Breast epithelium (tissue), 4 donors: ENCODE measurements at regions not wholly inside any gene's neighbourhood (a gene's known extent, or its start where the extent isn't known, plus 50 kb on each side); places are given as distances from the start of the nearest gene placed in this dataset.

Experiments
- DNase-seq, 2 donors: peaks; one replicate each; pipeline ENCODE4 v3.0.0-alpha.2; 2019; ENCODE audit warnings: low spot score in 2 of 2
- H3K27ac ChIP-seq, 2 donors: fragments of 200-600 bp; sonication (generic) in 1 of 2; one replicate each; pipeline ENCODE4 v1.5.1; 2016 to 2019; ENCODE audit warnings: mild to moderate bottlenecking in 1 of 2
- H3K27me3 ChIP-seq, 2 donors: fragments of 200-600 bp; sonication (generic) in 1 of 2; one replicate each; pipeline versions ENCODE4 v1.5.1 to v1.6.0; 2017 to 2019; ENCODE audit warnings: control low read depth in 1 of 2, mild to moderate bottlenecking in 1 of 2
- H3K36me3 ChIP-seq: fragments of 200-600 bp; one replicate; pipeline ENCODE4 v1.5.1; 2019
- H3K4me1 ChIP-seq, 2 donors: fragments of 200-600 bp; sonication (generic); one replicate each; pipeline ENCODE4 v1.5.1; 2016 to 2019; ENCODE audit warnings: control low read depth in 1 of 2
- H3K4me3 ChIP-seq, 3 donors: fragments of 200-600 bp; sonication (generic); 1 replicate in 2 of 3; 2 replicates in 1 of 3; pipeline ENCODE4 v1.5.1; 2016 to 2019; ENCODE audit warnings: mild to moderate bottlenecking in 3 of 3, moderate library complexity in 2 of 3
- H3K9me3 ChIP-seq, 2 donors: fragments of 200-600 bp; sonication (generic) in 1 of 2; one replicate each; pipeline ENCODE4 v1.5.1; 2016 to 2019; ENCODE audit warnings: control low read depth in 1 of 2
- CTCF ChIP-seq, 3 donors: fragments of 450-650 bp; IDR thresholded peaks; one replicate each; pipeline ENCODE4 v1.5.1; 2016 to 2017; ENCODE audit warnings: antibody characterized with exemption in 3 of 3, mild to moderate bottlenecking in 3 of 3, moderate library complexity in 3 of 3
- POLR2A ChIP-seq: fragments of 450-650 bp; IDR thresholded peaks from one replicate; pipeline ENCODE4 v1.6.1; 2016; ENCODE audit warnings: antibody characterized with exemption, mild to moderate bottlenecking, moderate library complexity
- POLR2AphosphoS5 ChIP-seq, 3 donors: sonication (generic); formaldehyde crosslinking; IDR thresholded peaks; one replicate each; pipeline ENCODE4 v1.6.1; 2017; ENCODE audit warnings: antibody characterized with exemption in 3 of 3
- intact Hi-C: fragments of 100-400 bp; cut with DNase I; formaldehyde crosslinking; loops from one replicate; pipeline ENCODE4 v1.15.1; 2023; ENCODE audit warnings: low total_unique reads

GRCh38 chr4:143273160-143273917 lies 63.3 kb upstream of the GAB1 start:
- Histone ChIP-seq H3K27me3 (no peaks in the 10 kb centered on the region), H3K36me3 (no peaks in the 10 kb centered on the region), H3K27ac (no peak overlapping the region), H3K4me1 (no peaks in the 10 kb centered on the region), H3K9me3 (no peaks in the 10 kb centered on the region), H3K4me3 (no peak overlapping the region)
- TF ChIP-seq CTCF (IDR thresholded peaks at IDR 0.05) (no peak), POLR2A (no peak), POLR2AphosphoS5 (IDR thresholded peaks at IDR 0.05) (no peak)
- intact Hi-C loops: no loop called here
- no peak for DNase-seq

GRCh38 chr4:143280861-143281260 lies 55.8 kb upstream of the GAB1 start:
- Histone ChIP-seq H3K27ac (no peak overlapping the region), H3K4me1 (no peaks in the 10 kb centered on the region), H3K27me3 (no peaks in the 10 kb centered on the region), H3K36me3 (no peaks in the 10 kb centered on the region), H3K4me3 (no peak overlapping the region), H3K9me3 (no peaks in the 10 kb centered on the region)
- DNase-seq: no peak
- intact Hi-C loops: no loop called here
- TF ChIP-seq POLR2AphosphoS5 (IDR thresholded peaks at IDR 0.05) (no peak), CTCF (IDR thresholded peaks at IDR 0.05) (no peak), POLR2A (no peak)

GRCh38 chr4:143281507-143282190 lies 55.0 kb upstream of the GAB1 start:
- no peaks in the 10 kb centered on the region for H3K9me3 ChIP-seq
- TF ChIP-seq CTCF (IDR thresholded peaks at IDR 0.05) (no peak), POLR2A (no peak), POLR2AphosphoS5 (IDR thresholded peaks at IDR 0.05) (no peak)
- no peak overlapping the region for H3K4me3 ChIP-seq
- intact Hi-C loops: no loop called here
- H3K27me3 ChIP-seq: no peaks in the 10 kb centered on the region
- H3K4me1 ChIP-seq: no peaks in the 10 kb centered on the region
- H3K36me3 ChIP-seq: no peaks in the 10 kb centered on the region
- DNase-seq: no peak
- H3K27ac ChIP-seq: peak overlapping the region in 1 of 2 donors; percentile 55

GRCh38 chr4:143282211-143282707 lies 54.4 kb upstream of the GAB1 start:
- Histone ChIP-seq H3K27me3 (no peaks in the 10 kb centered on the region), H3K4me3 (no peak overlapping the region), H3K27ac (peak overlapping the region in 1 of 2 donors; percentile 55), H3K4me1 (no peaks in the 10 kb centered on the region), H3K9me3 (no peaks in the 10 kb centered on the region), H3K36me3 (no peaks in the 10 kb centered on the region)
- no peak for DNase-seq
- intact Hi-C loops: no loop called here
- TF ChIP-seq POLR2AphosphoS5 (IDR thresholded peaks at IDR 0.05) (no peak), CTCF (IDR thresholded peaks at IDR 0.05) (no peak), POLR2A (no peak)
